GM23338 (cell line): ENCODE measurements at regions not wholly inside any gene's neighbourhood (a gene's known extent, or its start where the extent isn't known, plus 50 kb on each side); places are given as distances from the start of the nearest gene placed in this dataset.
A peak's percentile ranks its signal among the peaks of the same experiment; 100 is the strongest.

ENCODE experiments used
- ATAC-seq: fragments of 200-7000 bp; cut with Tn5 transposase; 3 replicates; pipeline ENCODE4 v1.9.1; 2020
- DNase-seq: peaks from one replicate; pipeline ENCODE4 v3.0.0-alpha.2; 2015; ENCODE audit warnings: low spot score
- H2AFZ ChIP-seq: fragments of 200-600 bp; sonication (generic); 2 replicates; pipeline ENCODE4 v1.8.0; 2016; ENCODE audit warnings: antibody characterized with exemption, mild to moderate bottlenecking, moderate library complexity
- H3F3A ChIP-seq: fragments of 200-600 bp; sonication (generic); replicated peaks from 2 replicates; pipeline ENCODE4 v1.8.0; 2017; ENCODE audit warnings: antibody characterized with exemption, mixed run types, low read depth
- H3K27ac ChIP-seq: fragments of 200-600 bp; sonication (generic); 2 replicates; pipeline ENCODE4 v1.6.1; 2016; ENCODE audit warnings: low read depth
- H3K27me3 ChIP-seq: fragments of 200-600 bp; sonication (generic); 2 replicates; pipeline ENCODE4 v1.8.0; 2016; ENCODE audit warnings: mild to moderate bottlenecking, mixed run types, moderate library complexity; ENCODE audit not compliant: insufficient read depth
- H3K36me3 ChIP-seq: fragments of 200-600 bp; sonication (generic); 2 replicates; pipeline ENCODE4 v1.8.0; 2016; ENCODE audit warnings: mild to moderate bottlenecking; ENCODE audit not compliant: insufficient read depth
- H3K4me1 ChIP-seq: fragments of 200-600 bp; sonication (generic); 2 replicates; pipeline ENCODE4 v1.8.0; 2016; ENCODE audit warnings: mild to moderate bottlenecking, moderate library complexity; ENCODE audit not compliant: insufficient read depth
- H3K4me2 ChIP-seq: fragments of 200-600 bp; sonication (generic); 2 replicates; pipeline ENCODE4 v1.7.1; 2017; ENCODE audit warnings: mixed run types
- H3K4me3 ChIP-seq: fragments of 200-600 bp; sonication (generic); 2 replicates; pipeline ENCODE4 v1.6.1; 2016; ENCODE audit warnings: mixed run types
- H3K79me2 ChIP-seq: fragments of 200-600 bp; sonication (generic); replicated peaks from 2 replicates; pipeline ENCODE4 v1.8.0; 2017; ENCODE audit warnings: mild to moderate bottlenecking; ENCODE audit not compliant: insufficient read depth
- H3K9me2 ChIP-seq: fragments of 200-600 bp; sonication (generic); 2 replicates; pipeline ENCODE4 v1.8.0; 2017; ENCODE audit not compliant: insufficient read depth
- H4K20me1 ChIP-seq: fragments of 200-600 bp; sonication (generic); replicated peaks from 2 replicates; pipeline ENCODE4 v1.8.0; 2017; ENCODE audit warnings: mild to moderate bottlenecking; ENCODE audit not compliant: insufficient read depth
- H3K27ac Mint-ChIP-seq: 2 replicates; pipeline ENCODE4 v1.8.0; 2020; ENCODE audit warnings: inconsistent platforms, mild to moderate bottlenecking, moderate library complexity, mixed read lengths
- H3K27me3 Mint-ChIP-seq: 3 replicates; pipeline ENCODE4 v1.8.0; 2022; ENCODE audit warnings: low read depth, mild to moderate bottlenecking, moderate library complexity, mixed read lengths, inconsistent platforms; ENCODE audit not compliant: insufficient read depth, poor library complexity
- H3K36me3 Mint-ChIP-seq: 3 replicates; pipeline ENCODE4 v1.8.0; 2021; ENCODE audit warnings: low read depth, mild to moderate bottlenecking, inconsistent platforms, moderate library complexity, mixed read lengths
- H3K4me1 Mint-ChIP-seq: 3 replicates; pipeline ENCODE4 v1.8.0; 2020; ENCODE audit warnings: mild to moderate bottlenecking, inconsistent platforms, mixed read lengths
- H3K4me3 Mint-ChIP-seq: 3 replicates; pipeline ENCODE4 v1.8.0; 2021; ENCODE audit warnings: moderate library complexity, mild to moderate bottlenecking, inconsistent platforms, mixed read lengths
- H3K9me3 Mint-ChIP-seq: 3 replicates; pipeline ENCODE4 v1.8.0; 2020; ENCODE audit warnings: moderate library complexity, mild to moderate bottlenecking, inconsistent platforms, mixed read lengths
- CREB1 ChIP-seq: fragments of 250-450 bp; sonication (Bioruptor Pico); IDR thresholded peaks from 2 replicates; pipeline ENCODE4 v1.5.0; 2020; ENCODE audit warnings: low read depth, mild to moderate bottlenecking, moderate library complexity
- ETS1 ChIP-seq: IDR thresholded peaks from 2 replicates; pipeline ENCODE4 v1.6.1; 2016; ENCODE audit warnings: antibody characterized with exemption
- EZH2 ChIP-seq: fragments of 200-600 bp; sonication (generic); IDR thresholded peaks from one replicate; pipeline ENCODE4 v1.8.0; 2017; ENCODE audit warnings: antibody characterized with exemption, mild to moderate bottlenecking, low read depth; ENCODE audit not compliant: unreplicated experiment
- EZH2phosphoT487 ChIP-seq: fragments of 200-600 bp; sonication (generic); IDR thresholded peaks from one replicate; pipeline ENCODE4 v1.8.1; 2018; ENCODE audit warnings: antibody characterized with exemption; ENCODE audit not compliant: unreplicated experiment
- JUNB ChIP-seq: IDR thresholded peaks from one replicate; pipeline ENCODE4 v1.6.1; 2016; ENCODE audit warnings: antibody characterized with exemption; ENCODE audit not compliant: unreplicated experiment
- NANOG ChIP-seq: IDR thresholded peaks from 2 replicates; pipeline ENCODE4 v1.6.1; 2016; ENCODE audit warnings: antibody characterized with exemption, borderline replicate concordance
- POLR2AphosphoS5 ChIP-seq: IDR thresholded peaks from 2 replicates; pipeline ENCODE4 v1.6.1; 2016; ENCODE audit warnings: antibody characterized with exemption, low read depth
- STAT1 ChIP-seq: IDR thresholded peaks from one replicate; pipeline ENCODE4 v1.6.1; 2016; ENCODE audit warnings: antibody characterized with exemption; ENCODE audit not compliant: unreplicated experiment
- ZNF114 ChIP-seq: fragments of 250-450 bp; sonication (Bioruptor Pico); IDR thresholded peaks from 2 replicates; pipeline ENCODE4 v1.5.0; 2020; ENCODE audit warnings: mild to moderate bottlenecking, moderate library complexity
- ZNF331 ChIP-seq: fragments of 250-450 bp; sonication (Bioruptor Pico); IDR thresholded peaks from 2 replicates; pipeline ENCODE4 v1.5.0; 2020; ENCODE audit warnings: low read depth, mild to moderate bottlenecking, moderate library complexity
- ZNF462 ChIP-seq: fragments of 250-450 bp; sonication (Bioruptor Pico); IDR thresholded peaks from 2 replicates; pipeline ENCODE4 v1.5.0; 2020; ENCODE audit warnings: mild to moderate bottlenecking, moderate library complexity
- TF ChIP-seq, protein P1 (sequence below): IDR thresholded peaks from one replicate; pipeline ENCODE4 v1.6.1; 2018; ENCODE audit warnings: antibody characterized with exemption; ENCODE audit not compliant: unreplicated experiment
- TF ChIP-seq, protein P2 (sequence below), 2 experiments: fragments of 200-600 bp in 1 of 2; sonication (generic) in 1 of 2; conservative IDR thresholded peaks; 2 replicates each; pipeline versions ENCODE4 v1.5.1 to v1.6.1; 2016 to 2017; ENCODE audit warnings: antibody characterized with exemption in 2 of 2, low read depth in 2 of 2, mild to moderate bottlenecking in 2 of 2, moderate library complexity in 1 of 2

GRCh38 chrX:137425986-137426385 is 139.9 kb upstream of the ZIC3 start:
- Histone ChIP-seq H3K79me2 (no peaks in the 10 kb centered on the region), H3K4me3 (peak overlapping the region; percentile 60), H3K27ac (no peak overlapping the region), H3K27me3 (peaks cover 82% of the 10 kb centered on the region), H4K20me1 (no peaks in the 10 kb centered on the region), H3K4me2 (peak overlapping the region; percentile 87), H3F3A (0 out of 2 replicates have a peak, but pooled peaks cover 3% of the 10 kb centered on the region), H2AFZ (no peak overlapping the region), H3K4me1 (peaks cover 22% of the 10 kb centered on the region; the same call in 1 of the 2 replicates), H3K36me3 (no peaks in the 10 kb centered on the region), H3K9me2 (no peaks in the 10 kb centered on the region)
- H3K9me3 Mint-ChIP-seq, result no peaks in the 10 kb centered on the region; the same call in 2 of the 3 replicates
- no peak overlapping the region for H3K27ac Mint-ChIP-seq
- no peak for TF ChIP-seq ZNF462 (CRISPR knock-in tag)
- no peak for TF ChIP-seq ZNF331
- no peak for TF ChIP-seq ETS1
- TF ChIP-seq EZH2phosphoT487, result no peak
- no peak for TF ChIP-seq JUNB
- TF ChIP-seq, protein P1, sequence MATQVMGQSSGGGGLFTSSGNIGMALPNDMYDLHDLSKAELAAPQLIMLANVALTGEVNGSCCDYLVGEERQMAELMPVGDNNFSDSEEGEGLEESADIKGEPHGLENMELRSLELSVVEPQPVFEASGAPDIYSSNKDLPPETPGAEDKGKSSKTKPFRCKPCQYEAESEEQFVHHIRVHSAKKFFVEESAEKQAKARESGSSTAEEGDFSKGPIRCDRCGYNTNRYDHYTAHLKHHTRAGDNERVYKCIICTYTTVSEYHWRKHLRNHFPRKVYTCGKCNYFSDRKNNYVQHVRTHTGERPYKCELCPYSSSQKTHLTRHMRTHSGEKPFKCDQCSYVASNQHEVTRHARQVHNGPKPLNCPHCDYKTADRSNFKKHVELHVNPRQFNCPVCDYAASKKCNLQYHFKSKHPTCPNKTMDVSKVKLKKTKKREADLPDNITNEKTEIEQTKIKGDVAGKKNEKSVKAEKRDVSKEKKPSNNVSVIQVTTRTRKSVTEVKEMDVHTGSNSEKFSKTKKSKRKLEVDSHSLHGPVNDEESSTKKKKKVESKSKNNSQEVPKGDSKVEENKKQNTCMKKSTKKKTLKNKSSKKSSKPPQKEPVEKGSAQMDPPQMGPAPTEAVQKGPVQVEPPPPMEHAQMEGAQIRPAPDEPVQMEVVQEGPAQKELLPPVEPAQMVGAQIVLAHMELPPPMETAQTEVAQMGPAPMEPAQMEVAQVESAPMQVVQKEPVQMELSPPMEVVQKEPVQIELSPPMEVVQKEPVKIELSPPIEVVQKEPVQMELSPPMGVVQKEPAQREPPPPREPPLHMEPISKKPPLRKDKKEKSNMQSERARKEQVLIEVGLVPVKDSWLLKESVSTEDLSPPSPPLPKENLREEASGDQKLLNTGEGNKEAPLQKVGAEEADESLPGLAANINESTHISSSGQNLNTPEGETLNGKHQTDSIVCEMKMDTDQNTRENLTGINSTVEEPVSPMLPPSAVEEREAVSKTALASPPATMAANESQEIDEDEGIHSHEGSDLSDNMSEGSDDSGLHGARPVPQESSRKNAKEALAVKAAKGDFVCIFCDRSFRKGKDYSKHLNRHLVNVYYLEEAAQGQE, result no peak
- TF ChIP-seq ZNF114 (CRISPR knock-in tag), result no peak
- TF ChIP-seq STAT1, result no peak
- no peak for TF ChIP-seq POLR2AphosphoS5
- TF ChIP-seq NANOG, result no peak
- TF ChIP-seq CREB1 (CRISPR knock-in tag), result no peak
- TF ChIP-seq, protein P2, sequence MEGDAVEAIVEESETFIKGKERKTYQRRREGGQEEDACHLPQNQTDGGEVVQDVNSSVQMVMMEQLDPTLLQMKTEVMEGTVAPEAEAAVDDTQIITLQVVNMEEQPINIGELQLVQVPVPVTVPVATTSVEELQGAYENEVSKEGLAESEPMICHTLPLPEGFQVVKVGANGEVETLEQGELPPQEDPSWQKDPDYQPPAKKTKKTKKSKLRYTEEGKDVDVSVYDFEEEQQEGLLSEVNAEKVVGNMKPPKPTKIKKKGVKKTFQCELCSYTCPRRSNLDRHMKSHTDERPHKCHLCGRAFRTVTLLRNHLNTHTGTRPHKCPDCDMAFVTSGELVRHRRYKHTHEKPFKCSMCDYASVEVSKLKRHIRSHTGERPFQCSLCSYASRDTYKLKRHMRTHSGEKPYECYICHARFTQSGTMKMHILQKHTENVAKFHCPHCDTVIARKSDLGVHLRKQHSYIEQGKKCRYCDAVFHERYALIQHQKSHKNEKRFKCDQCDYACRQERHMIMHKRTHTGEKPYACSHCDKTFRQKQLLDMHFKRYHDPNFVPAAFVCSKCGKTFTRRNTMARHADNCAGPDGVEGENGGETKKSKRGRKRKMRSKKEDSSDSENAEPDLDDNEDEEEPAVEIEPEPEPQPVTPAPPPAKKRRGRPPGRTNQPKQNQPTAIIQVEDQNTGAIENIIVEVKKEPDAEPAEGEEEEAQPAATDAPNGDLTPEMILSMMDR (conservative IDR thresholded peaks at IDR 0.05; ENCODE audit: low read depth in 2 of 2), result no peak
- no peak for TF ChIP-seq EZH2
- H3K36me3 Mint-ChIP-seq, result no peaks in the 10 kb centered on the region
- H3K27me3 Mint-ChIP-seq, result peaks cover 50% of the 10 kb centered on the region
- ATAC-seq (no peak), DNase-seq (no peak)
- peaks cover 29% of the 10 kb centered on the region for H3K4me1 Mint-ChIP-seq
- H3K4me3 Mint-ChIP-seq, result peak overlapping the region; percentile 74
